T-helper 1 cell (primary cell): ENCODE measurements at regions not wholly inside any gene's neighbourhood (a gene's known extent, or its start where the extent isn't known, plus 50 kb on each side); places are given as distances from the start of the nearest gene placed in this dataset.

Source experiments
- DNase-seq, 5 donors: peaks; one replicate each; pipeline ENCODE4 v3.0.0-alpha.2; 2012 to 2020

- no peak for DNase-seq
These were observed 120.8 kb upstream of the POU1F1 start for GRCh38 chr3:87397211-87397610.

GRCh38 chr3:87390821-87391220, 114.4 kb upstream of the POU1F1 start:
- DNase-seq: no peak

GRCh38 chr3:87390353-87390752, 114.0 kb upstream of the POU1F1 start:
- DNase-seq: no peak

- DNase-seq: no peak
These were observed 98.9 kb upstream of the POU1F1 start for GRCh38 chr3:87375231-87375682.

- no peak for DNase-seq
These were observed 93.6 kb upstream of the POU1F1 start for GRCh38 chr3:87370007-87370406.

GRCh38 chr3:87367736-87368135, 91.4 kb upstream of the POU1F1 start:
- DNase-seq: no peak

GRCh38 chr3:87363721-87364120, 87.3 kb upstream of the POU1F1 start:
- DNase-seq: no peak

- DNase-seq: no peak
These were observed 85.6 kb upstream of the POU1F1 start for GRCh38 chr3:87361956-87362355.

GRCh38 chr3:87361271-87361670, 84.9 kb upstream of the POU1F1 start:
- DNase-seq: no peak

- no peak for DNase-seq
These were observed 83.4 kb upstream of the POU1F1 start for GRCh38 chr3:87359826-87360225.

GRCh38 chr3:87359025-87359424, 82.6 kb upstream of the POU1F1 start:
- no peak for DNase-seq

GRCh38 chr3:87358066-87358465, 81.7 kb upstream of the POU1F1 start:
- DNase-seq: no peak

- DNase-seq: no peak
These were observed 78.0 kb upstream of the POU1F1 start for GRCh38 chr3:87354398-87354797.

GRCh38 chr3:87351937-87352336, 75.6 kb upstream of the POU1F1 start:
- DNase-seq: no peak

- peak in 3 of 5 donors; percentile 8 to 34 (median 14) for DNase-seq
These were observed 74.2 kb upstream of the POU1F1 start for GRCh38 chr3:87350367-87351199.

GRCh38 chr3:87349833-87350232, 73.4 kb upstream of the POU1F1 start:
- DNase-seq: no peak

- no peak for DNase-seq
These were observed 60.4 kb upstream of the POU1F1 start for GRCh38 chr3:87336761-87337160.

- no peak for DNase-seq
These were observed 59.5 kb upstream of the POU1F1 start for GRCh38 chr3:87335931-87336330.

GRCh38 chr3:87333393-87333892, 57.1 kb upstream of the POU1F1 start:
- DNase-seq: peak in 1 of 5 donors; percentile 62

- no peak for DNase-seq
These were observed 56.4 kb upstream of the POU1F1 start for GRCh38 chr3:87332789-87333188.

- no peak for DNase-seq
These were observed 52.7 kb upstream of the POU1F1 start for GRCh38 chr3:87329065-87329464.
